ENCODE measurements at regions not wholly inside any gene's neighbourhood (a gene's known extent, or its start where the extent isn't known, plus 50 kb on each side); places are given as distances from the start of the nearest gene placed in this dataset.
A peak's percentile ranks its signal among the peaks of the same experiment; 100 is the strongest.

DNA sequence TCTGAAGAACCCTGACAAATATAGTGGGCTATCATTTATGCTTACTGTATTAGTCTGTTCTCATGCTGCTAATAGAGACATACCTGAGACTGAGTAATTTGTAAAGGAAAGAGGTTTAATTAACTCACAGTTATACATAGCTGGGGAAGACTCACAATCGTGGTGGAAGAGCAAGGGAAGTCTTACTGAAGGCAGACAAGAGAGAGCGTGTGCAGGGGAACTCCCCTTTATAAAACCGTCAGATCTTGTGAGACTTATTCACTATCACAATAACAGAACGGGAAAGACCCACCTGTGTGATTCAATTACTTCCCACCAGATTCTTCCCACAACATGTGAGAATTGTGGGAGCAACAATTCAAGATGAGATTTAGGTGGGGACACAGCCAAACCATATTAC lies 526.8 kb upstream of the GOT2 start:
- DNase-seq: no peak

GRCh38 chr16:59259950-59260319 lies 525.8 kb upstream of the GOT2 start:
- no peak for DNase-seq

DNA sequence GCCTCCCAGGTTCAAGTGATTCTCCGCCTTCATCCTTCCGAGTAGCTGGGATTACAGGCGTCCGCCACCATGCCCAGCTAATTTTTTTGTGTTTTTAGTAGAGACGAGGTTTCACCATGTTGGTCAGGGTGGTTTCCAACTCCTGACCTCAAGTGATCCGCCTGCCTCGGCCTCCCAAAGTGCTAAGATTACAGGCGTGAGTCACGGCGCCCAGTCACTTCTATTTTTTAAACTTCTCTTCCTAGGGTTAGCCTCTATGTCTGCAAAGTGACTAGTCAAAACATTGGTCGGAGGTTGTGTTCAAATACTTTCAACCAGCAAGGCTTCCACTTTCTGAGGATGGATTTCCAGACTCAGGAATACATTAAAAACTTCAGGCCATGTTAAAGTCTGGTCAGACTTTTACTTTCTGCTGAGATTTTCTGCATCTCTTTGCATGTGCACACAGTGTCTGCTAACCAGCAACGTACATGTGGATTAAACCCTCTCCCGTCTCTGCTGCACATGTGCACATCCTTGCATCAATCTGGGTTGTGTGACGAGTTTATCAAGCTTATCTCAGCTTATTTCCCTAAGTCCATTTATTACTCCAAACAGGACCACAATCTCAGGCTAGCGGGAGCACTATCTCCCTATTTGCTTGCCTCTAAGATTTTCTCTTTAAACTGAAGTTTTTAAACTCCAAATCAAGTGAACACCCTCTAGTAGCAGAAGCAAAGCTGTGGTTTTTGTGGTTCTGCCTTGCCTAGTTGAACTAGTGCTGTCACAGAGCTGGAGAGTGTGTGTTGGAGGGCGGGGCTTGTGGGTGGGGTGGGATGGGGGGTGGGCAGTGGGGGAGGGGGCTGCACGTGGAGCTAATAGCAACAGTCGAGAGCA lies 525.2 kb upstream of the GOT2 start:
- DNase-seq: no peak

DNA sequence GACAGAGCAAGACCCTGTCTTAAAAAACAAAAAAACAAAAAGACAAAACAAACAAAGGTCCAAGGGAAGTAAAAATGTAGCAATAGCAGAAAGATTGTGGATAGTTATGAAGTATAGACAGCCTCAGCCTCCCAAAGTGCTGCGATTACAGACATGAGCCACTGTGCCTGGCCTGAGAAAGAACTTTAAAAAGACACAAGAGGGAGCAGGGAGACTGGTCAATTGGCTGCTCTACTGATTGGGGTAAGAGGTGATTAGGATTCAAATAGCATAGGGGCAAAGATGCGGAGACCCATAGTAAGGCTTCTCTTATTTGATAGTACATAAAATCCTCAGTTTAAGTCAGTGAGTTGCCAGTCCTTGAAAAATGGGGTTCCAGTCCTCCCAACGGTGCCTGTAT lies 518.2 kb upstream of the GOT2 start:
- DNase-seq: no peak

- DNase-seq: no peak
Measured at GRCh38 chr16:59249011-59249410, 514.9 kb upstream of the GOT2 start.

DNA sequence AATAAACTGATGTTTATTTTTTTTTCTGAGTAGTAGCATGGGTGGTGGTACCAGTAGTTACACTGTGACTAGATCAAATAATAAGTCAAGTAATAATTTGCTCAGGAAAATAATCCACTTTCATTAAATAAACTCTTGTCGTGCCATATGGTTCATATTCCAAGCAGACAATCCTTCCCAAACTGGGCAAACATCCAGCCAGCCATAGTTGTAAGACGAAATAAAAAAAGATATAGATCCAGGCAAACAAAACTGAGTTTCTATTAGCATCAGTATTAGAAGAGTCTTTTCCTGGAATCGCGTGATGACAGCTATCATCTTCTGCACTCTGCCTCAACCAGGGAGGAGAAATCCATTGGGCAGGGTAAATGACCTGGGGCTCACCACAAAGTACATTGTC lies 508.4 kb upstream of the GOT2 start:
- no peak for DNase-seq

DNA sequence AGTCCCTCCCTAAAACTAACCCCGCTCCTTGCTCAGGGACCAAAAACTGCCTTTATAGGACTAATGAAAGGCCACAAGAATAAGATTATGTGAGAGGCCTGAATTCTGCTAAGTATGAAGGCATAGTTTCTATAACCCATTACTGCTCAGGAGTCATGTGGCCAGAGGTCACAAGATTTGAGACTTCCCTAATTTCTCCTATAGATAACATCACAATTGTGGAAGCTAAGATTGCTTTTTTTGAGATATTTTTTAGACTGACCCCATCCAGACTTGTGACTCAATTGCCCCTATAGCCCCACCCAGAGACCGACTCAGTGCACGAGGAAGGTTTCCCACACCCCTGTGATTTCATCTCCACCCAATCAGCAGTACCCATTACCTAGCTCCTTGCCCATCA lies 504.1 kb upstream of the GOT2 start:
- no peak for DNase-seq

GRCh38 chr16:59236804-59237458 lies 502.8 kb upstream of the GOT2 start:
- no peak for DNase-seq

DNA sequence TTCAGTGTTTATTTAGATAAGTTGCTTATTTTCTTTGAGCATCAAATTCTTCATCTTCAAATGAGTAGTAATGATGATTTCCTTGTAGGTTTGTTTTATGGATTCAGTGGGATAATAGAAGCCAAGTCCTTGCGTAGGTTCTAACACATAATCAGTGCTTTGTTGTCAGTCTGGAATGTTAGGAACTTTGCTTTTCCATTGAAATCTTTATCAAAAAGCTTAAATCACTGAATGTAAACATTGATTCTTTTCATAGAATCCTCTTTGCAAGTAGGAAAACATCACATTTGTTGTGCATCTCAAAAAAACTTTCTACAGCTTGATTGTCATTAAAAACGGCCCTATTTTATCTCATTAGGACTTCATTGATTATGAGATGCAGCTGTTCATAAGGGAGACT lies 490.3 kb upstream of the GOT2 start:
- no peak for DNase-seq

DNA sequence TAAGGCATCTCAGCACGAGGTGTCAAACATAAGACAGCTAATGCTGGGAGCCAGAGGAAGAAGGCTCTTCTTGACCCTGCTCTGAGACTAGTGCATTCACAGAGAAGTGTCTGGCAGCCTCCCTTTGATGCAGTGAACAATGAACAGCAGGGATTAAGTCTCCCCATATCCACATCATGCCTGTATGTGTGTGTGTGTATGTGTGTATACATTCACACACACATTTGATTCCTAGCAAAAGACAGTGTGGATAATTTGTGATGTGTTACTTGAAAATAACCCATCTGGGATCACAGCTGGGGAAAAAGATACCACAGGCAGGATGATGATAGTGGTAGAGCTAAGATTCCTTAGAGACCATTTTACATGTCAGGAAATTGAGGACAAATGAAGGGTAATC lies 485.9 kb upstream of the GOT2 start:
- DNase-seq: no peak

DNA sequence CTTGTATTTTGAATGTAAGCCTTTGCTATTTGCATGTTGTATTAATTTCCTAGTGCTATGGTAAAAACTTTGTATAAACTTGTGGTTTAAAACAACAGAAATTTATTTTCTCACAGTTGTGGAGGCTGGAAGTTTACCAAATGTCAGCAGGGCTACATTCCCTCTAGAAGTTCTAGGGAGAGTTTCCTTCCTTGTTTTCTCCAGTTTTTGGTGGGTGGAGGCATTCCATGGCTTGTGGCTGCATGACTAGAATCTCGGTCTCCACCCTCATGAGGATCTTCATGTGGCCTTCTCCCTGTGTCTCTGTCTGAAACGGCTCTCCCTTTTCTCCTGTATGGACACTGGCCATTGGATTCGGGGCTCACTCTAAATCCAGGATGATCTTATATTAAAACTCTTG lies 482.2 kb upstream of the GOT2 start:
- no peak for DNase-seq

GRCh38 chr16:59214455-59214854 lies 480.3 kb upstream of the GOT2 start:
- no peak for DNase-seq

DNA sequence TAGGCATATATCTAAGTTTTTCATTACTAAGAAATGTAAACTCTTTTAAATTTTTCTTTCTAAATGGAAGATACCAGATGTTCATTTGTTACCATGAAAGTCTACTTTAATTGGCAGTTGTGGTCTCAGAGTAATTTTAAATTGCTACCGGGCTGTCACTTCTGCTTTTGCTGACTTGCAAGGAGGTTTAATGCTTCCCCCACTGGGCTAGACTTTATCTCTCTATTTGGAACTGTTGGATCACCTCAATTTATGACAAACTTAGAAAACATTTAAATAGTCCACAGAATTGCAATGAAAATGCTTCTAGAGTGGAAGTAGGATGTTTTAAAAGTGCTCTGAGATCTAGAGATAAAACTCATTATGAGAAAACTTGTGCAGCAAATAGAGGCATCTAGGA lies 479.8 kb upstream of the GOT2 start:
- DNase-seq: no peak

- DNase-seq: no peak
Measured at GRCh38 chr16:59212492-59213024, 478.4 kb upstream of the GOT2 start.

DNA sequence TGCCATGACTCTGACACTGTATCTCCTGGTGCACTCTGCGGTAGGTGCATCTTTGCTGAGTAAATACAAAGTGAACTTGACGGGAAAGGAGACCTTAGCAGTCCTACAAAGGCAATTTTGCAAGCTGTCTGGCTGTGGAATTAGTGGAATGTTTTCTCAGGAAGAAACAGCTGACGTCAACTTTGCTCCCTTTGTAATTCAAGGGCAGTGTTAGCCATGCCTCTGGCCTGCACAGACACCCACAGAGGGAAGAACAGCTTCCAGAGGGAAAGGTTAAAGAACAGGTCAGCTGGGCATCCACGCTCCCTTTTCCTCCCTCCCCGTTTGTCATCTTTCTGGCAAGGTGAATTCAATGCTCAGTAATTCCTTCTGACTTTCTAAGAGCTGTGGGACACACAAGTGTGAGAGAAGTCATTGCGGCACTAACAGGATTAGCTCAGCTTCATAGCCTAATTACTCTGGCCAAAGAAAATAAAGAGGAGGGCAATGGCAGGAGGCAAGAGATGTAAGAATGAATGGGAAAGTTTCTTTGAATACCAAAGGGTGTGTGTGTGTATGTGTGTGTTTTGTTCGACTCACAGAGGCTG lies 476.9 kb upstream of the GOT2 start:
- DNase-seq: peak; percentile 61

DNA sequence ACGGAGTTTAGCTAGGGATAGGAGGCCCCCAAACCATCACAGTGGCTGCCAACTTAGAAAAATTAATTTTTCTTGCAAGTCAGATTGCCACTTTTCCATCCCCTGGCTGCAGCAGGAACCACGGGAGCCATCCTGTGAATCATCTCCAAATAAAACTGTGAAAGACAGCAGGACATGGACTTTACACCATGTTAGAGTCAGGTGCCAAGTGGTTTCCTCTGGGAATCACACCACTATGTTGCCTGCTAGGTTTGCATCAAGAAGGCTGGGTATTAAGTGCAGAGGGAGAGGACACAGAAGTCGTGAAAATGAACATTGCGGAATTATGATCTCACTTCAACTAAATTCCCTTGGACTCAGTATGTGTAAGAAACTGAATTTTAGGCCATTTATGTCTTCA lies 471.3 kb upstream of the GOT2 start:
- DNase-seq: peak; percentile 12

GRCh38 chr16:59204589-59204988 lies 470.5 kb upstream of the GOT2 start:
- DNase-seq: no peak

DNA sequence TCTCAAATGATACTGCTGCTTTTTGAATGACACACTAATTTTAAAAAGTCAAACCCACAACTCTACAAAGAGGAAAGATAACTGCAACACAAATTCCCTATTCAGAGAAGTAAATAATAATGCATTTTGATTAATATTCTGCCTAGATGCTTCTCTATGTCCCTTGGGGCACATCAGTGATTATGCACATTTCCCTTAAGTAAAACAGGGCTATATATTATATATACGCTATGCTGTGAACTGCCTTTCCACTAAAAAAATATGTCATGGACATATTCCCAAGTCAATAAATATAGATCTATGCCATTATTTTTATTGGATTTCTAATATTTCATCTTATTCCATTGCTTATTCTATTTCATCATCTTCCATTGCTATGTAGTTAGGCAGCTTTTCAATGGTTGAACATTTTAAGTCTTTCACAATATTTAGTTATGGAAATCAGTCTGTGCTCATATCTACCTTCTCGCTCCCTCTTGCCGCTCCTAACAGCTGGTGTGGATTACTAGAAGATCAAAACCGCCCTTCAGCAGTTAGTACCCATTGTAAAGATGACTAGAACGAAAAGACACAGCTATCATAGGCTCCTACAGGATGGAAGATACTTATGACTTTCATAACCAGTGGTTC lies 468.2 kb upstream of the GOT2 start:
- no peak for DNase-seq

DNA sequence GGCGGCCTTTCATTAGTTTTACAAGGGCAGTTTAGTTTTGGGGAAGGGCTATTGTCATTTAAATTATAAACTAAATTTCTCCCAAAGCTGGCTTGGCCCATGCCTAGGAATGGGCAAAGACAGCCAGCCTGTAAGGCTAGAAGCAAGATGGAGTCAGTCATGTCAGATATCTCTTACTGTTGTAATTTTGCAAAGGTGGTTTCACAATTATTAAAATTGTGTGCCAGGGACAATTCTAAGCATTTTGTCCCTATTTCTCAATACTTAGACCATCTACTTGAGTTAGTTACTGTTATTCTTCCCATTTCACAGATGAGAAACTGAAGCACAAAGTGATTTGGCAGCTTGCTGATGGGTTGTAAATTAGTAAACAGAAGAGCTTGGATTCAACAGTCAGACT lies 467.7 kb upstream of the GOT2 start:
- DNase-seq: no peak

DNA sequence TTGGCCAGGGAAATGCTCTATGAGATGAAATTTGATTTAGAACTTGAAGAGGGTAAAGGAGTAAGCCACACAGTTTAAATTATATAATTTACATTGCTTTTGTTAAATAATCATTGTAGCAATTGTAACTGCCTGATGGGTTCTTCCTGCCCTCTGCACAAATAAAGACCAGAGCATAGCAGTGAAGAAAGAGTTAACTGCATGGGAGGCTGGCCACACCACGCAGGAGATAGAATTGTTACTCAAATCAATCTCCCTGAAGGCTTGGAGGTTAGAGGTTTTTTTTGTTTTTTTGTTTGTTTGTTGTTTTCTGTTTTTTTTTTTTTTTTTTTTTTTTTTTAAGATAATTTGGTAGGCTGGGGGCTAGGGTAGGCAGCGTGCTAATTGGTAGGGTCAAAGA lies 467.0 kb upstream of the GOT2 start:
- no peak for DNase-seq

DNA sequence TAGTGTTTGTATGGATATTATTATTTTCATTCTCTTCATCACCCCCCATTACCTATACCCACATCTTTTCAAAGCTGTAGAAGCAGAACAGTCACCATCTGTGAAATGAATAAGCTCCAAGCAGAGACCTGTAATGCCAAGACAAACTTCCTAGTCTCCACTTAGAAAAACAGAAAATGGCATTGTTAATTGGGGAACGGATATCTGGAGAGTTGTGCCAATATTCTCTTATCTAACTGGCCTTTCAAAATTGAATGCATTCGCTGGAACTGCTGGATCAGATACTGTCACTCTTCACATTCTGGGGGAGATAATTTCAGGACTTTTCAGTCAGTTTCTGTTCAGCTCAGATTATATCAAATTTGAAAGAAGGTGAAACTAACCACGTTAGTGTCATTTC lies 464.4 kb upstream of the GOT2 start:
- DNase-seq: no peak

DNA sequence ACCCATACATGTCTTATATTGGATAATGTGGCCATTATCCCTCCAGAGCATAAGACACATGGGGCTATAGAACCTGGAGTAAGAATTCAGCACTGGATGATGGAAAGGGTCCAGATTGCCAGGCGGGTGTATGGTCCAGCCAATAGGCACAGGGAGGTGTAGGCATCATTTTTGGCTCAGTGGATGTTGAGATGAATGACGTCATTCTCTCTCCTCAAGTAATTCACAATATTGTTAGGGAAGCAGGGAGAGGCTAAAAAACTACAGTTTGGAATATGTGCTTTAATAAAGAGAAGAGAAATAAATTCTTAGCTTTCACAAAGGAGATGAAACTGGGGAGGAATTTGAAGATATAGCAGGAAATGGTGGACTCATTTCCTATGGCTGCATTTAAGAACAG lies 461.1 kb upstream of the GOT2 start:
- DNase-seq: no peak

DNA sequence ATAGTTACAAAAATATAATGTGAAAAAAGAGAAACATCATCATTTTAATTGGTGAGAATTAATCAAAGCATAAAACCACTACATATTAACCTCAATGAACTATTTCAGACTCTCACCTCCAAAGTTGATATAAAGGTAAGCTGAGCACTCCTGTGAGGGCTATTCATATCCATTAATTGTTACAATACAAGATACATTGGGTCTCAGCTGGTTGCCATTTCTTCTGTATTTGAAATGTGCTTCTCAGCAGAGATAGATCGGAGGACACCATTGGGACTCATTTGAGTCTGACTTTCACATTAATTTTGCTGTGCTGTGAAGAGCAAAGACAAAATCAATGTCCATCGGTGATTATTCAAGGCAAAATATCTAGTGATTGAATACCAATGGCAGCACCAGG lies 459.5 kb upstream of the GOT2 start:
- no peak for DNase-seq
